NCI-H2227 (cell line): ENCODE measurements at regions not wholly inside any gene's neighbourhood (a gene's known extent, or its start where the extent isn't known, plus 50 kb on each side); places are given as distances from the start of the nearest gene placed in this dataset.
"Not testable (repeated sequence)": the region's sequence is repeated elsewhere in the genome, so short reads cannot be mapped to it uniquely, and the experiment has no call there.

ENCODE experiments used
- DNase-seq: peaks from one replicate; lab custom pipeline; 2025; ENCODE audit not compliant: unreplicated experiment; lab: John Stamatoyannopoulos, UW

DNA sequence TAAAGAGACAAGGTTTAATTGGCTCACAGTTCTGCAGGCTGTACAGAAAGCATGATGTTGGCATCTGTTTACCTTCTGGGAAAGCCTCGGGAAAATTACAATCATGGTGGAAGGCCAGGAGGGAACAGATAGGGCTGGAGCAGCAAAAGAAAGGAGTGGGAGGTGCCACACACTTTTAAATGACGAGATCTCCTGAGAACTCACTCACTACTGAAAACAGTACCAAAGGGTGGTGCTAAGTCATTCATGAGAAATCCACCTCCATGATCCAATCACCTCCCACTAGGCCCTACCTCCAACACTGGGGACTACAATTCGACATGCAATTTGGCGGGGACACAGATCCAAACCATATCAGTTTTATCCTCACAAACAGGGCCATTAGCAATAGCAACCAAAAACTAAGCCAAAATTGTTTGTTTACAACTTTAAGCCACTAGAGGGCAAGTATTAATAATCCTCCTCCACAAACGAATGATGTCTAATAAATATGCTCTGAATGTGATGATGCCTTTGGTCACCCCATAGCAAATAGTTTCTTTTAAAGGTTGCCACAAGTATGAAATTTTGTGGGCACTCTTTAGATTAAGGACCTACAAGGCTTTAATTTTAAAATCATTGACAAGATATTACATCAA, 129.2 kb upstream of the NRBF2 start:
- DNase-seq = no peak

DNA sequence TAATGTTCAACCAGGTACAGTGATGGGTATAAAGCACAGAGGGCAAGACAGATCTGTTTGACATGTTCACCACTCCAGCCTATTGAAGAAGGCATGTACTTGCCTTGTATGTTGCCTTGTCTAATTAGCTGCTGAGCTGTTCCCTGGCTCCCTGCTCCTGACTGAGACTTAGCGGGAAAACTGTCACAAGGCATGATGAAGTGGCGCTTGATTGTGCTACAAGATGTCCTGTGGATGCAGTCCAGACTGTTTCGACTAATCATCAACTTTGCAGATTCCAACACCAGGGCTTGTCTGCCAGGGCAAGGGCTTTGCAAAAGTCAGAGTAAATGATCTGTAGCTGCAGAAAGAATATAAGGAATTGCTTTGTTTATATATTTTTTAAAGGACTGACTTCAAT, 136.2 kb upstream of the NRBF2 start:
- no peak for DNase-seq

DNA sequence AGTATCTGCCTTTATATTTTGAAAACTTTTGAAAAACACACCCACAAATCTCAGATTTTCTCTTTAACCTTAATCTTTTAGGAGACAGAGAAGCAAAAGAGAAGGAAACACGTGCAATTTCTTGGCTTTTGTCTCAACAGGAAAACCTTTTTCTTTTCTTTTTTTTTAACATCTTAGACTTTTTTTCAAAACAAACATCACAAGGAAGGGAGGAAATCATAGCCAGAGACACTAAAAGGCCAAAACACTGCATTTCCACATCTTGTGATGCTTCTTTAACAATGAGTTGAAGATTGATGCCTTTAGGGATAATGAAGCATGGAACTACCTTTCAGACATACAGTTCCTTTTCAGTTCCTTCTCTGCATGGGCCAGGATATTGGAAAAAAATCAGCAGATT, 136.6 kb upstream of the NRBF2 start:
- no peak for DNase-seq

DNA sequence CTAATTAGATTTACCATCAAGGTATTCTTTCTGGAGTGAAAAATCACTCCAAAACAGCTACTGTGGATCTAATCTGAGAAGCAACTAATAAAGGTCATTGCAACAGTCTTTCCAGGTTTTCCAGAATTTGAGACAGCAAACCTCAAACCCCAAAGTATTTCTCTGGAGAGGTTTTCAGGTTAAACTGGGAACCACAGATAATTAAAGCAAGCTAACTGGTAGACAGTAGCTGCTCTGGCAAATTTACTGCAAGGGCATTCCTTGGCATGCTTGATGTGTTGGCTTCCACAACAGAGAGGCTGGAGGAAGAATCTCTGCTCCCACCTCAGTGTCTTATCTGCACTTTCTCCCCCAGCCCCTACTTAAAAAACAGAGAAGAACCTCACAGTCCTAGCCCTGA, 140.0 kb upstream of the NRBF2 start:
- DNase-seq = no peak

DNA sequence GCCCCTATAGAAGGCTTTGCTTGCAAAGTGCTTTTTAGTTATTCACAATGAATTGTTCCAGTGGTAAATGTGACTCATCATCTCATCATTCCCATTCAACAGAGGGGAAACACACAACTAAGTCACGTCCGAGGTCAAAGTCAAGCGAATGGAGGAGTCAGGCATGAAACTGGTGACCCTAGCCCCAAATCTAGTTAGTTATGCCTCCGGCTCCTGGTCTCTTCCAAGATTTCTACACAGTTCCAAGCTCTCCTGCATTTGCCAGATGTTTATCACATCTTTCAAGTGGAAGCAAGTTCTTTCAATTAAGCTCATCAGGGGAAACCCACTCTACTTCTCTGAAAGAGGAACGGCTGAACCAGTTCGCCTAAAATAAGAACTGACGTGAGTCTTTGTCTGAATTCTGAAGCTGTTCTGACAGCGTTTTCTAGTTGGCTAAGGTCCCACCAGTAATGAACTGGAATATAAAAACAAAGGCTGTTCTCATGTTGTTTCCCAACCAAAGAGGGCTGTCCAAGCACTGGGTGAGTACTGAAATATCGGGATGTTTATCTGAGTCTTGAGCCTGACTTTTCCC, 140.9 kb upstream of the NRBF2 start:
- DNase-seq = no peak

DNA sequence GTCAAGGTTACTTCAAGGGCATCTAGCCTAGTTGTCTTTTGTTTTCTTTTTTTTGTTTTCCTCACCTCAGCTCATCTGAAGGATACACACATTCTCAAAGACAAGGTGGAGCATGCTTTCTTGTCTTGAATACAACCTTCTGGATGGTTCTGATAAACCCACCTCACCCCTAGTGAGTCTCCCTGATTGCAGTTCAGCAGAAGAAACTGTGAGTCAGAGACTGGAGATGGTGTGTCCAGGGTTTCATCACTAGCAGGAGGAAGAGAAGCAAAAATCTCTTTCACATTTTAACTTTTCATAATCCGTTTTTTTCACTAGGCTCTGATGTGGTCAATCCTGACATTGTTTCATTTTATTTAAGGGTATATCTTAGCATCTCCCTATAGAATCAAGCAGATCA, 143.0 kb upstream of the NRBF2 start:
- no peak for DNase-seq

DNA sequence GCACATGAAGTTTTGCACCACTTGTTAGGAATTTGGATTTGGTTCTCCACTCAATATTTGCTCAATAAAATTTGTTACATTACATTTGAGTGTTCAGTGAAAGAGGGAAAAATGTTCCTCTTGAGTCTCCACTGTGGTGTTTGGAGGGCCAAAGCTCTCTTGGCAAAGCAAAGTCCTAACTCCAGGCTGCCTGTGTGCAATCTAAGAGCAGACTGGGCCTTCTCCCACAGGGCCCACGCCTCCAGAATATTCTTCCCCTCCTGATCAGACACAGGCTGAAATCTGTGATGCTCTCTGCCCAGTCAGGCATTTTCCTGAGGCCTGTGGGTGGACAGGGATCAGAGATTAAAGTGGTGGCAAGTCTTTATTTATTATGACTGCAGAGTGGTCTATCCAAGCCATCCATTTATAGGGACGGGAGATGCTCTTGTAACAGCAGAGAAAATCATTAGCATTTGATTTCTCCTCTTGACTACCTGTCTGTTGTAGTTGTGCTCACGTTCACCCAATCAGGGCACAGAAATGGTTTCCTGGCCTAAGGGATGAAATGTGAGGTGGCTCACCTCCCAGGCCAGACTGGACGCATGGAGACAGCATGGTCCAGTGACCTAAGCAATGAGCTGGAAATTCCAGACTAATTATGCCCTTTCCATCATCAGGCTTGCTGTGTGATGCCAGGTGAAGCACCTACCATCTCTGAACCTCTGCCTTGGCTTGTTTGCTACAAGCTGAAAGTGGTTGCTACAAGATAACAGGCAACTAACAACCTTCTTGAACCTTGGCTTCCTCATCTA, 147.1 kb upstream of the NRBF2 start:
- no peak for DNase-seq

DNA sequence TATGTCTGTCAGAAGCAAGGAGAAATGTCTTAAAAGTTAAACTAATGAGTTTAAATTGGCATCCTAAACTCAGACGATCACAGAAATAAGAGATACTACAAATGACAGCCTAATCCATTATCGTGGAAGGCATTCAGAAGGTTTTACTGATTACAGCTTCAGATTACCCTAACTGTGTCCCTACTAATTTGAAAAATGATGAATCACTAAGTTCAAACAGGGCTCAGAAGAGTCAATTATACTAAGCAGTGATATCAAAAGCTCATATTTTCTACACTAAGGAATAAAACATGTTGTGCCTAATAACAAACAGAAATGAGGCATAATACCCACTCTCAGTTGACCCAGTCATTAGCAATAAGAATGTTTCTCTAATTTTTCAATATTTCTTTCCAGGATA, 152.0 kb upstream of the NRBF2 start:
- no peak for DNase-seq

DNA sequence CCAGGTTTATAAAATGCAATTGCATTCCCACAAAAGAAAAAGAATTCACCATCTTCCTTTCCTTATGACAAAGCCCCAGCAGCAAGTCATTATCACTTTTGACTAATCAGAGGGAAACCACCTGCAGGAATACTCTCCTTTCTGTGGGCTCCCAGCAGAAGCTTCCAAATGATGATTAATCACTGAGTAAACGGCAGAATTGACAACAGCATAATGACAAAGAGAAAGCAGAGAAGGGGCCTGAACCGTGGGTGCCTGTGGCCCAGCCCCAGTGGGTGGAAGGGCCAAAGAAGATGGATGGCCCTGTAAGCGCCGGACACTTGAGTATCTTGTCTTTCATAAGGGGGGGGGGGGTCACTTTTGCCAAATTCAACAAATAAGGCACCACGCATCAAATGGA, 152.4 kb upstream of the NRBF2 start:
- no peak for DNase-seq

DNA sequence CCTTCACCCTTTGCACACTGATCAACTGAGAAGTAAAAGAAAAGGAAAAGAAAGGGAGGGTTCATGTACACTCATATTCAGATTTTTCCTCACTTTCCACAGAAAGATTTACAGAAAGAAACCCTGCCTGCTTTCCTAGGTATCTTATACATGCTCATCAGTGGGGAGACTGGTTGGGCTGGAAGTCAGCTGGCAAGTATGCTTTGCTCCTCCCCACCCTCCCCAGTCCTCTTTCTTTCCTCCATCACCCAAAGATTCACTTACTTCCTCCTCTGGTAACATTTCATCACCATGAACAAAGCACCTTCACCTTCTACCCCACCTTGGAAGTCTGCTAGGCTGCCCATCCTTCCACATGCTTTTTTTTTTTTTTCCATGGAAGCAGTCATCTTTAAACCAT, 153.2 kb upstream of the NRBF2 start:
- DNase-seq = no peak

DNA sequence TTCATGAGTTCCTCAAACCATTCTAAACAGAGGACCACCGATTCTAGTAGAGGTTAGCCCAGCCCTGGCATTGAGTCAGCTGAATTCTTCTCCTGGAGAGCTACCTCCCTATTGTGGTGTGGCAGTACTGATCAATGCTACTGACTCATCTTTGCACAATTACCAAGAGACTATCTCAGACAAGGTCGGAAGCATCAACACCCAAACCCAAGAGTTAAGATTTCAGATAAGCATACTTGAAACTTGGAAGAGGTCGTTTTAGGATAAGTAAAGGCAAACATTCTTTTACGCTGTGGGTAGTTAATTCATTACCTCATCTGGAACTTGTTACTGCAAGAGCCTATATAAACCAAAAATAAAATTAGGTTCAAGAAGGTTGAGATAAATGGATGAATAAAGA, 154.6 kb upstream of the NRBF2 start:
- no peak for DNase-seq

DNA sequence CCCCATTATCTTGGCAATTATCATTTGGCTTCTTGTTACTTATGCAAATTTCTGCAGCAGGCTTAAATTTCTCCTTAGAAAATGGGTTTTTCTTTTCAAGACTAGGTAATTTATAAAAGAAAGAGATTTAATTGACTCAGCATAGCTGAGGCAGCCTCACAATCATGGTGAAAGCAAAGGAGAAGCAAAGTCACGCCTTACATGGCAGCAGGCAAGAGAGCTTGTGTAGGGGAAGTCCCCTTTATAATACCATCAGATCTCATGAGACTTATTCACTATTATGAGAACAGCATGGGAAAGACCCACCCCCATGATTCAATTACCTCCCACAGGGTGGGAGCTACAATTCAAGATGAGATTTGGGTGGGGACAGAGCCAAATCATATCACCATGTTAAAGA, 158.3 kb upstream of the NRBF2 start:
- not testable (repeated sequence) for DNase-seq

DNA sequence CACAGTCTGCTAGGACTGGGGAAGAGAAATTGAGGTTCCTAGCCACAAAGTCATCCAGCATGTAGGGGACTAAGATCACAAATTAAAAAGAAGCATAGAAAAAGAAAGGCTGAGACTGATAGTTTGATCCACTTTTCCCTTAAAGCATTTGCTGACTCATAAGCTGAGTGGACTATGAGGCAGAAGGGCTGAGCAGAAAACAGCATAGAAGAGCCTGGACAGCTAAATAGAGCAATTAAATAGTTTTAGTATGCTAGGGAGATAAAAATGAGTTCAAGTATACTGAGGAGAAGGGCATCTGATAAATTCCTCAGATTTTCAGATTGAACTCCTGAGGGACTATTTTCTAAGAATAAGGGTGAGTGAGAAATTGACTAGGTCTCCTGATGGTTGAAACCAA, 155.9 kb upstream of the EGR2 start:
- no peak for DNase-seq

DNA sequence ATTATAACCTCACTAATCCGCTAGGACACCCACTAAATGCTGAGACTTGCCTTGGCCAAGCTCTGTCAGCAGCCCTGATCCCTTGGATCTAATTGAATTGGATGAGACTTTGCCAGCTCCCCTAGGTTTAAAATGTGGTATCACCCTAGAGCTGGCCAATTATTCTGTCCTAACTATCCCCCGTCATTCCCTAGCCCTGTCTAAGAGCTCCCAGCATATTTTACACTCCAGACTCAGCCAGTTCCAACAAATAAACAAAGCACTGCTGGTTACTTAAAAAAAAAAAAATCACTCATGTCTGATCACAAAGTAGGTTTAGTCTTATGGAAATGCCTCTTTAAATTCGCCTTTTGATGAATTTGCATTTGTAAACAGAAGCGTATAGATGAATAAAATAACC, 147.9 kb upstream of the EGR2 start:
- DNase-seq = no peak

DNA sequence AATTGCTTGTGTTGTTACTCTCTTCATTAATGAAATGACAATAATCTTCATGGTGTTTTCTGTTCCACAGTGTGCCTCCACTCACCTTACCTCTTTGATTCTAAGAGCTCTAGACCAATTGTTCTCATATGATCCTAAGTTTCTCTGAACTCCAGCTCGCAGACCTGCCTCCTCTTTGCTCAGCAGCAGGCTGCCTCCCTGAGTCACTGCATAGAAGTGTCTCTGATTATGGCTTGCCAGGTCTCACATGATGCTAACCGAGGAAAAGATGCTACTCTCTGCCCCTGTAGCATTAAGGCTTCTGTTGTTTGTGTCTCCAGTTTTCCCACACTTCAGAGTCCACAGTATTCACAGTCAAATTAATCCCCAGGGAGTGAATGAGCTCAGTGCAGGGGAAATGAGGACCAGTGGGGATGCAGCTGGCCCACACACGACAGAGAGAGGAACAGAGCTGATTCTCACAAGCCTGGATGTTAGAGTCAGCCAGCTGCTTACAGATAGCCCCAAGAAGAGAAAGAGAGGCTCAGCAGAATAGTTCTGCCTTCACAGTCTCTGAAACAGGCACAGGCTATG, 145.9 kb upstream of the EGR2 start:
- no peak for DNase-seq

DNA sequence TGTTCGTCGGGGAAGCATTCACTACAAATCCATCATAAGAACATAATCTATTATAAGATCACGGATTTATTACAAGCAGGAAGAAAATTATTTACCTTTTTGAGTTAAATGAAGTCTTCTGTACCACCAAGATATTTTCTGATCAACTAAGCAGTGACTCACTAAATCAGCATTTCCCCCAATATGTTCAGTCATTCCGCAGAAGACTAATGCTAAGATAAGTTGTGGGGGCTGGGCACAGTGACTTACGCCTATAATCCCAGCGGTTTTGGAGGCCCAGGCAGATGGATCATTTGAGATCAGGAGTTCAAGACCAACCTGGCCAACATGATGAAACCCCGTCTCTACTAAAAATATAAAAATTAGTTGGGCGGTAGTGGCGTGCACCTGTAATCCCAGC, 144.2 kb upstream of the EGR2 start:
- no peak for DNase-seq

DNA sequence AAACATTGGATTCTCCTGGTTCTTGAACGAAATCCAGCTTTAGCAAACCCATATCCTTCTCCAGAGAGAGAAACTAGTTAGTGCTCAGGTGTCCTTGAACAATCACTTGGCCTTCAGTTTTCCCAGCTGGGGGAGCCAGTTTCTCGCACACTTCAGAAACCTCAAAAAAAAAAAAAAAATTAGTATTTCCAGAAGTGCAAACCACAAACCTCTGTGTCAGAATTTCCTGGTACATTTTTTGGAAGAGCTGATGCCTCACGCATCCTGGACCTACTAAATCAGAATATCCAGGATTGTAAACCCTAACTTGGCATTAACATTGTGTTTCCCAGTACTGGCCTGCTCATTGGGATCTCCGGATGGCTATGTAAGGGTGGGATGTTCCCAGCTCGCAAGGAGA, 143.4 kb upstream of the EGR2 start:
- DNase-seq = no peak

DNA sequence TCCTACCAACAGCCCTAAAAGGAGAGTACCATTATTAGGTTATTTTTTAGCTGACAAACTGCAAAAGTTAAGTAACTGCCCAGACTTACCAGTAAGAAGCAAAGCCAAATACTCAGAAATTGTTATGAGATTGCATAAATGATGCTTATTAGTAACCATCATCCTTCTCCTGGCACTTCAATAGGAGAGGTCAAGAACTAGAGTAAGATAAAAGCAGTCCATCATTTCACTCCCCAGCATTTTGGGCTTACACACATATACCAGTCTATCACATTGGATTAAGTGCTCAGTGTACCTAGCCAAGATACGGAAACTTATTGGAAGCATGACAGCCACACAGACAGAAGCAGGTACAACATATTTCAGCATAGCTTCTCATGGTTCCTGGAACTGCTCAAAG, 142.8 kb upstream of the EGR2 start:
- DNase-seq = no peak

DNA sequence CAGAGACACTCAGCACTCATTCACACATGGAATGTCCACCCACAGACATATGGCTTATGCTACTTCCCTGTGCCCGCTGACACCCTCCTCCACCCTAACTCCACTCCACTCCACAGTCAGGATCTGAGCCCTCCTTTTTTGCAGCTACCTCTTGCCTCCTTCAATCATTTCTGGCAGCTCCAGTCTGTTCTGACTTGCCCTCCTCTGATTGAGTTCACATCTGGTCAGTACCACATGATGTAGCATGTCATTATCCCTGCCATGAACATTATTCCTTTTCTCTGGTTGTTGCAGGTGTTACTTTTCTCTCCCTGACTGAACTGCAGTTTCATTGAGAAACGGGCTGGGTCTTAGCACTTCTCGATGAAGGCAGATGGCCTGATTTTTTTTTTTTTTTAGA, 130.1 kb upstream of the EGR2 start:
- DNase-seq = no peak

DNA sequence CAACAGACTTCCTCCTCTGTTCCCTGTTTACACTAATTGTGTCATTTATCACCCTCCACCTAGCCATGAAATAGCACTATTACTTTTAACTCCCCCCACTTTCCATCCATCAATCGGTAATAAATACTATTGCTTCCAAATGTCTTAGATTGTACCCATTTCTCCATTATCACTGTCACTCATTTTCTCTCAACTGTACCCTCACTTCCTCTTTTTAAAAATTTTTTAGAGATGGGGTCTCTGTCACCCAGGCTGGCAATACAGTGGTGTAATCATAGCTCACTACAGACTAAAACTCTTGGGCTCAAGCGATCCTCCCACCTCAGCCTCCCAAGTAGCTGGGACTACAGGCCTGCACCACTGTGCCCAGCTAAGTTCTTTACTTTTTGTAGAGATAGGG, 123.5 kb upstream of the EGR2 start:
- no peak for DNase-seq

DNA sequence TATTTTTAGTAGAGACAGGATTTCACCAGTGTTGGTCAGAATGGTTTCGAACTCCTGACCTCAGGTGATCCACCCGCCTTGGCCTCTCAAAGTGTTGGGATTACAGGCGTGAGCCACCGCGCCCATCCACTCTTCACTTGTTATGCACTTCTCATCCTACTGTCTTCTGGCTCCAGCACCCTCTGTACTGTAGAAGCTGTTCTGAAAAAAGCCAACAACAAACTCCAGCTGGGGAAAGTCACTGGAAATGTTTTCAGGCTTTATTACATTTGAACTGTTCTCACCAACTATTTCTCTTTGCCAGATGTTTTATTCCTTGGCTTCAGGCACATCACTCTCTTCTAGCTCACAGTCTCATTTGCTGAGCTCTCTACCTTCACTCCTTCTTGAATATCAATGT, 122.5 kb upstream of the EGR2 start:
- no peak for DNase-seq

DNA sequence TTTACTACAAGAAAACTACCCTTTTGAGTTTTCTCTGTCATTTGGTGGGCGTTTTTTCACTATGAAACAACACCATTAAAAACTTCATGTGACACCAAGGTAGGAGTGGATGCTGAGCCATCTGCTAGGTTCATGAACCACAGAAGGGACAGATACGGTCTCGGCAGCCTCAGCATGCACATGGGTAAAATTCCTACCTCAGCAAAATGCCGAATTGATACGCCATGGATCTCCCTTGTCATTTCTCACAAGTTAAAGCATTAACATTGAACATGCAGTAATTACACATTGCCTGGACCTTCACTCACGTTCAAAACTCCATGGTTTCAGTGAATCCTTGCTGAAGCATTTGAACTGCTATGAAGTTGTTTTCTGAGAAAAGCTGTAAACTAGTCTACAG, 121.5 kb upstream of the EGR2 start:
- no peak for DNase-seq
